ENCODE measurements at regions not wholly inside any gene's neighbourhood (a gene's known extent, or its start where the extent isn't known, plus 50 kb on each side); places are given as distances from the start of the nearest gene placed in this dataset.

DNA sequence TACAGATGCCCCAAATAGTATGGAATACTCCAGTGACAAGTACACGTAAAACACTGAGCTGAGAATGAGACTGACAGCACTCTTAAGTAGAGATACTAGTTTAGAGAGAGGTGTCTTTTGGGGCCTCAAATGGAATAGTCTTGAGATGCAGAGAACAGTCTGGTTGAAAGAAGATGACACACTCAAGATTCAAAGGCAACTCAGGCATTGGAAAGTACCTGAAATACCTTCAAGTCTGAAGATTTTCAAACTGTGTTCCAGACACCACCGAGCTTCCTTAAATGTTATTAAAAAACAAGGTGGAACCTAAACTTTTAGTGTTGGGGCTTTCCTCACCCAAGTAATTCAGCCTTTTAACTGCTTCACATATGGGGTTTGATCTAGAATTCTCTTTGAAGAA, 437.7 kb downstream of the OMA1 start (continued):
- TF ChIP-seq MTA2 (IDR thresholded peaks at IDR 0.05; ENCODE audit: low read depth) (0 out of 2 replicates have a peak, but pooled peaks have one; percentile 19), RBBP5 (conservative IDR thresholded peaks at IDR 0.05) (no peak), ZSCAN29 (IDR thresholded peaks at IDR 0.05) (no peak), TARDBP (IDR thresholded peaks at IDR 0.05; ENCODE audit: borderline replicate concordance) (no peak), DPF2 (IDR thresholded peaks at IDR 0.05) (0 out of 2 replicates have a peak, but pooled peaks have one; percentile 15), PML (IDR thresholded peaks at IDR 0.05; ENCODE audit: low read length) (no peak), KDM1A (IDR thresholded peaks at IDR 0.05; ENCODE audit: borderline replicate concordance) (no peak), TCF7 (IDR thresholded peaks at IDR 0.05; ENCODE audit: borderline replicate concordance) (0 out of 2 replicates have a peak, but pooled peaks have one; percentile 26), SRF (IDR thresholded peaks at IDR 0.05; ENCODE audit: low read depth in 2 of 2, low read length in 2 of 2) (no peak), JUND (IDR thresholded peaks at IDR 0.05; ENCODE audit: low read depth, low read length) (no peak), ZNF207 (IDR thresholded peaks at IDR 0.05; ENCODE audit: borderline replicate concordance) (no peak), RELA (IDR thresholded peaks at IDR 0.05; ENCODE audit: borderline replicate concordance, partially characterized antibody) (no peak), BCL11A (IDR thresholded peaks at IDR 0.05; ENCODE audit: low read depth, low read length) (no peak), KLF5 (IDR thresholded peaks at IDR 0.05; ENCODE audit: partially characterized antibody) (no peak), STAT1 (conservative IDR thresholded peaks at IDR 0.05) (no peak), KAT2A (conservative IDR thresholded peaks at IDR 0.05; ENCODE audit: control insufficient read depth, low read depth, low read length) (no peak)
- TF ChIP-seq, protein P1, sequence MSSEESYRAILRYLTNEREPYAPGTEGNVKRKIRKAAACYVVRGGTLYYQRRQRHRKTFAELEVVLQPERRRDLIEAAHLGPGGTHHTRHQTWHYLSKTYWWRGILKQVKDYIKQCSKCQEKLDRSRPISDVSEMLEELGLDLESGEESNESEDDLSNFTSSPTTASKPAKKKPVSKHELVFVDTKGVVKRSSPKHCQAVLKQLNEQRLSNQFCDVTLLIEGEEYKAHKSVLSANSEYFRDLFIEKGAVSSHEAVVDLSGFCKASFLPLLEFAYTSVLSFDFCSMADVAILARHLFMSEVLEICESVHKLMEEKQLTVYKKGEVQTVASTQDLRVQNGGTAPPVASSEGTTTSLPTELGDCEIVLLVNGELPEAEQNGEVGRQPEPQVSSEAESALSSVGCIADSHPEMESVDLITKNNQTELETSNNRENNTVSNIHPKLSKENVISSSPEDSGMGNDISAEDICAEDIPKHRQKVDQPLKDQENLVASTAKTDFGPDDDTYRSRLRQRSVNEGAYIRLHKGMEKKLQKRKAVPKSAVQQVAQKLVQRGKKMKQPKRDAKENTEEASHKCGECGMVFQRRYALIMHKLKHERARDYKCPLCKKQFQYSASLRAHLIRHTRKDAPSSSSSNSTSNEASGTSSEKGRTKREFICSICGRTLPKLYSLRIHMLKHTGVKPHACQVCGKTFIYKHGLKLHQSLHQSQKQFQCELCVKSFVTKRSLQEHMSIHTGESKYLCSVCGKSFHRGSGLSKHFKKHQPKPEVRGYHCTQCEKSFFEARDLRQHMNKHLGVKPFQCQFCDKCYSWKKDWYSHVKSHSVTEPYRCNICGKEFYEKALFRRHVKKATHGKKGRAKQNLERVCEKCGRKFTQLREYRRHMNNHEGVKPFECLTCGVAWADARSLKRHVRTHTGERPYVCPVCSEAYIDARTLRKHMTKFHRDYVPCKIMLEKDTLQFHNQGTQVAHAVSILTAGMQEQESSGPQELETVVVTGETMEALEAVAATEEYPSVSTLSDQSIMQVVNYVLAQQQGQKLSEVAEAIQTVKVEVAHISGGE (CRISPR knock-in tag; IDR thresholded peaks at IDR 0.05): no peak
- TF ChIP-seq, protein P2, sequence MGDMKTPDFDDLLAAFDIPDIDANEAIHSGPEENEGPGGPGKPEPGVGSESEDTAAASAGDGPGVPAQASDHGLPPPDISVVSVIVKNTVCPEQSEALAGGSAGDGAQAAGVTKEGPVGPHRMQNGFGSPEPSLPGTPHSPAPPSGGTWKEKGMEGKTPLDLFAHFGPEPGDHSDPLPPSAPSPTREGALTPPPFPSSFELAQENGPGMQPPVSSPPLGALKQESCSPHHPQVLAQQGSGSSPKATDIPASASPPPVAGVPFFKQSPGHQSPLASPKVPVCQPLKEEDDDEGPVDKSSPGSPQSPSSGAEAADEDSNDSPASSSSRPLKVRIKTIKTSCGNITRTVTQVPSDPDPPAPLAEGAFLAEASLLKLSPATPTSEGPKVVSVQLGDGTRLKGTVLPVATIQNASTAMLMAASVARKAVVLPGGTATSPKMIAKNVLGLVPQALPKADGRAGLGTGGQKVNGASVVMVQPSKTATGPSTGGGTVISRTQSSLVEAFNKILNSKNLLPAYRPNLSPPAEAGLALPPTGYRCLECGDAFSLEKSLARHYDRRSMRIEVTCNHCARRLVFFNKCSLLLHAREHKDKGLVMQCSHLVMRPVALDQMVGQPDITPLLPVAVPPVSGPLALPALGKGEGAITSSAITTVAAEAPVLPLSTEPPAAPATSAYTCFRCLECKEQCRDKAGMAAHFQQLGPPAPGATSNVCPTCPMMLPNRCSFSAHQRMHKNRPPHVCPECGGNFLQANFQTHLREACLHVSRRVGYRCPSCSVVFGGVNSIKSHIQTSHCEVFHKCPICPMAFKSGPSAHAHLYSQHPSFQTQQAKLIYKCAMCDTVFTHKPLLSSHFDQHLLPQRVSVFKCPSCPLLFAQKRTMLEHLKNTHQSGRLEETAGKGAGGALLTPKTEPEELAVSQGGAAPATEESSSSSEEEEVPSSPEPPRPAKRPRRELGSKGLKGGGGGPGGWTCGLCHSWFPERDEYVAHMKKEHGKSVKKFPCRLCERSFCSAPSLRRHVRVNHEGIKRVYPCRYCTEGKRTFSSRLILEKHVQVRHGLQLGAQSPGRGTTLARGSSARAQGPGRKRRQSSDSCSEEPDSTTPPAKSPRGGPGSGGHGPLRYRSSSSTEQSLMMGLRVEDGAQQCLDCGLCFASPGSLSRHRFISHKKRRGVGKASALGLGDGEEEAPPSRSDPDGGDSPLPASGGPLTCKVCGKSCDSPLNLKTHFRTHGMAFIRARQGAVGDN (IDR thresholded peaks at IDR 0.05): no peak
- TF ChIP-seq, protein P3, sequence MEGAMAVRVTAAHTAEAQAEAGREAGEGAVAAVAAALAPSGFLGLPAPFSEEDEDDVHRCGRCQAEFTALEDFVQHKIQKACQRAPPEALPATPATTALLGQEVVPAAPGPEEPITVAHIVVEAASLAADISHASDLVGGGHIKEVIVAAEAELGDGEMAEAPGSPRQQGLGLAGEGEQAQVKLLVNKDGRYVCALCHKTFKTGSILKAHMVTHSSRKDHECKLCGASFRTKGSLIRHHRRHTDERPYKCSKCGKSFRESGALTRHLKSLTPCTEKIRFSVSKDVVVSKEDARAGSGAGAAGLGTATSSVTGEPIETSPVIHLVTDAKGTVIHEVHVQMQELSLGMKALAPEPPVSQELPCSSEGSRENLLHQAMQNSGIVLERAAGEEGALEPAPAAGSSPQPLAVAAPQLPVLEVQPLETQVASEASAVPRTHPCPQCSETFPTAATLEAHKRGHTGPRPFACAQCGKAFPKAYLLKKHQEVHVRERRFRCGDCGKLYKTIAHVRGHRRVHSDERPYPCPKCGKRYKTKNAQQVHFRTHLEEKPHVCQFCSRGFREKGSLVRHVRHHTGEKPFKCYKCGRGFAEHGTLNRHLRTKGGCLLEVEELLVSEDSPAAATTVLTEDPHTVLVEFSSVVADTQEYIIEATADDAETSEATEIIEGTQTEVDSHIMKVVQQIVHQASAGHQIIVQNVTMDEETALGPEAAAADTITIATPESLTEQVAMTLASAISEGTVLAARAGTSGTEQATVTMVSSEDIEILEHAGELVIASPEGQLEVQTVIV (IDR thresholded peaks at IDR 0.05; ENCODE audit: borderline replicate concordance, partially characterized antibody): no peak
- TF ChIP-seq, protein P4, sequence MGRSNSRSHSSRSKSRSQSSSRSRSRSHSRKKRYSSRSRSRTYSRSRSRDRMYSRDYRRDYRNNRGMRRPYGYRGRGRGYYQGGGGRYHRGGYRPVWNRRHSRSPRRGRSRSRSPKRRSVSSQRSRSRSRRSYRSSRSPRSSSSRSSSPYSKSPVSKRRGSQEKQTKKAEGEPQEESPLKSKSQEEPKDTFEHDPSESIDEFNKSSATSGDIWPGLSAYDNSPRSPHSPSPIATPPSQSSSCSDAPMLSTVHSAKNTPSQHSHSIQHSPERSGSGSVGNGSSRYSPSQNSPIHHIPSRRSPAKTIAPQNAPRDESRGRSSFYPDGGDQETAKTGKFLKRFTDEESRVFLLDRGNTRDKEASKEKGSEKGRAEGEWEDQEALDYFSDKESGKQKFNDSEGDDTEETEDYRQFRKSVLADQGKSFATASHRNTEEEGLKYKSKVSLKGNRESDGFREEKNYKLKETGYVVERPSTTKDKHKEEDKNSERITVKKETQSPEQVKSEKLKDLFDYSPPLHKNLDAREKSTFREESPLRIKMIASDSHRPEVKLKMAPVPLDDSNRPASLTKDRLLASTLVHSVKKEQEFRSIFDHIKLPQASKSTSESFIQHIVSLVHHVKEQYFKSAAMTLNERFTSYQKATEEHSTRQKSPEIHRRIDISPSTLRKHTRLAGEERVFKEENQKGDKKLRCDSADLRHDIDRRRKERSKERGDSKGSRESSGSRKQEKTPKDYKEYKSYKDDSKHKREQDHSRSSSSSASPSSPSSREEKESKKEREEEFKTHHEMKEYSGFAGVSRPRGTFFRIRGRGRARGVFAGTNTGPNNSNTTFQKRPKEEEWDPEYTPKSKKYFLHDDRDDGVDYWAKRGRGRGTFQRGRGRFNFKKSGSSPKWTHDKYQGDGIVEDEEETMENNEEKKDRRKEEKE (IDR thresholded peaks at IDR 0.05): no peak

Measured in GM12878 (cell line).